WI38 (cell line): ENCODE measurements at regions not wholly inside any gene's neighbourhood (a gene's known extent, or its start where the extent isn't known, plus 50 kb on each side); places are given as distances from the start of the nearest gene placed in this dataset.

Source experiments
- H3K4me3 ChIP-seq: 2 replicates; pipeline ENCODE4 v1.5.1; 2011; ENCODE audit warnings: low read depth, mild to moderate bottlenecking, control low read depth, low read length
- TF ChIP-seq, protein P1 (sequence below): IDR thresholded peaks from 2 replicates; pipeline ENCODE4 v1.5.1; 2012; ENCODE audit warnings: low read depth, mild to moderate bottlenecking, control low read depth, low read length

DNA sequence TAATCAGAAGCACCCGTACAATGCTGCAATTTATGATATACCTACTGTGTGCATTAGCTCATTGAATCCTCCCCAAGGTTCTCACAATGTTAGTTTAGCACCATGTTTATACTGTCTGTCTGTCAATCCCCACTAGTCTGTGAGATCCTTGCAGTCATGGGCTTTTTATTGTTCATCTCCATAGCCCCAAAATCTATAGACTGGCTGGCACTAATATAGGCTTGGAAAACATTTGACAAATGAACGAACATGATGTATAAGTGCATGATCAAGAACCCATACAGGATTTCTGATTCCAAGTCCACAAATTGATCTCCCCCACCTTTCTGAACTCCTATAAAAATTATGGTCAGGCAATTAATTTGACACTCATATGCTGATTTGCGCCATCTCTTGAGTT lies 290.0 kb downstream of the OMA1 start:
- TF ChIP-seq, protein P1, sequence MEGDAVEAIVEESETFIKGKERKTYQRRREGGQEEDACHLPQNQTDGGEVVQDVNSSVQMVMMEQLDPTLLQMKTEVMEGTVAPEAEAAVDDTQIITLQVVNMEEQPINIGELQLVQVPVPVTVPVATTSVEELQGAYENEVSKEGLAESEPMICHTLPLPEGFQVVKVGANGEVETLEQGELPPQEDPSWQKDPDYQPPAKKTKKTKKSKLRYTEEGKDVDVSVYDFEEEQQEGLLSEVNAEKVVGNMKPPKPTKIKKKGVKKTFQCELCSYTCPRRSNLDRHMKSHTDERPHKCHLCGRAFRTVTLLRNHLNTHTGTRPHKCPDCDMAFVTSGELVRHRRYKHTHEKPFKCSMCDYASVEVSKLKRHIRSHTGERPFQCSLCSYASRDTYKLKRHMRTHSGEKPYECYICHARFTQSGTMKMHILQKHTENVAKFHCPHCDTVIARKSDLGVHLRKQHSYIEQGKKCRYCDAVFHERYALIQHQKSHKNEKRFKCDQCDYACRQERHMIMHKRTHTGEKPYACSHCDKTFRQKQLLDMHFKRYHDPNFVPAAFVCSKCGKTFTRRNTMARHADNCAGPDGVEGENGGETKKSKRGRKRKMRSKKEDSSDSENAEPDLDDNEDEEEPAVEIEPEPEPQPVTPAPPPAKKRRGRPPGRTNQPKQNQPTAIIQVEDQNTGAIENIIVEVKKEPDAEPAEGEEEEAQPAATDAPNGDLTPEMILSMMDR, result no peak

DNA sequence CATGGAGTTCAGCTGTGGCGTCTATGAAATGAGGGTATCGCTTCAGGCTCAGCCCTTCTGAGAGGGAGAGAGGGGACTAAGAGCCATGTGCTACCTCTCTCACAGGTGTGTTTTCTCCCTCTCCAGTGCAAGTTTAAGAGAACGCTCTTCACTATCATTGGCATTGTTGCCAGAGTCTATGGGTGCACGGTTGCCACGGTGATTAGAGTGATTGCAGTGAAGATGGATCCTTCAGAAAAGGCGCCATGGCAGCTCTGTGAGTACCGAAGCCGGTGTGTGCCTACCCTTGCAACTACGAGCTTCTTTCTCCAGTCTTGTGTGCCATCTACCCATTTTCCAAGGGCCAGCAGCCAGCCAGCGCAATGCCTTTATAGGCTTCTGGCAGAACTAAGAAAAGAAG lies 290.5 kb downstream of the OMA1 start:
- no peak overlapping the region for H3K4me3 ChIP-seq
- TF ChIP-seq, protein P1, result no peak

More for the DNA sequence above, 290.0 kb downstream of the OMA1 start:
- H3K4me3 ChIP-seq, result no peak overlapping the region

DNA sequence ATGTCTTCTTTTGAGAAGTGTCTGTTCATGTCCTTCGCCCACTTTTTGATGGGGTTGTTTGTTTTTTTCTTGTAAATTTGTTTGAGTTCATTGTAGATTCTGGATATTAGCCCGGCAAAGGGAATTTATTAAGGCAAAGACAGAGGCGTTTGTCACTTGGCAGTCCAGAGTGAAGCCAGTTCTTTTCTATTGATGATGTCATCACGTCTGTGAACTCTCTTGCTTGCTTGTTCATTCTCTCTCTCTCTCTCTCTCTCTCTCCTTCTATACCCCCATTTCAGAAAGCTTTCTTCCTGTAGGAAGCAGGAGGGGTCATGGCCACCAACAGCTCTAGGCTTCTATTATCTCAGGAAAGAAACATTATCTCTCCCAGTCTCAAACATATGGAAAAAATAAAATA lies 291.3 kb downstream of the OMA1 start:
- TF ChIP-seq, protein P1, result no peak
- no peak overlapping the region for H3K4me3 ChIP-seq

DNA sequence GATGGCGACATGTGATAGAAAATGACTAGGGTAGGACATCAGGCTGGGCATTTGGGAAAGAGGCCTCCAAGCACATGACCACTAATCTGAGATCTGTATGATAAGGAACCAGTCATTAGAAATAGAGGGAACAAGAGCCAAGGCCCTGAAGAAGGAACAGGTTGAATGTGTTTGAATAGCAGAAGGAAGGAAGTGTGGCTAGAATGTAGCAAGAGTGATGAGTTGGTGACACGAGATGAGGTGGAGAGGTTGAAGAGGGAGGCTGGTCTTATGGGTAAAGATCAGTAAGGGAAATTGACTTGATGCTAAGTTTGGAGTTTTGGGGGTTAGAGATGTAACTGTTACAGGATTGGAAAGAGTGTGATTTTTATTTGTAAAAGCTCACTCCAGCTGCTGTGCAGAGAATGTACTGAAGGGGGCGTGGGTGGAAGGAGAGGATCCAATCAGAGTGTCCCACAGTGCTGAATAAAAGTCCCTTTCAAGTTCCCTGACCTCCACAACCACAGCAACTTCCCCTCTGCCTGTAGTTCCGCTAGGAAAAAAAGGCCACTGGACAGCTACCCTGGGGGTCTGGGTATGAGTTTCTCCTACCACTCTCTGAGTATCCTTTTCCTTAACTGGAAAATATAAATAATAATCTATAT lies 295.0 kb downstream of the OMA1 start:
- H3K4me3 ChIP-seq, result no peak overlapping the region
- TF ChIP-seq, protein P1, result no peak

DNA sequence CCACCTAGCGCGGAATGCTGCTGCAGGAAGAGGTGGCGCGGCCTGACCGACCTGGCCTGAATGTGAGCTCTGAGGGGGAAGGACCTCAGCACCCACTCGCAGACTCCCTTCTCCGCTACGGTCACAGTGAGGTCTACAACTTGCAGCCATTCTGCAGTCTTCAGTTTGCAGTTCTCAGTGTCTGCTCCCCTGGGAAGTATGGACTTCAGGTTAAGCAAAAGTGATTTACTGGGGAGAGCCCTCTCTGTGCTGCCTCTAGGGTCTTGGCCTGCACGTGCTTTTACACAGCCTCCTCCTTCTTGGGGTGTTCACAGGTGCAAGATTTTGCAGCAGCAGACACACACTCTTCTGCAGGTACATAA lies 296.0 kb downstream of the OMA1 start:
- TF ChIP-seq, protein P1, result no peak
- H3K4me3 ChIP-seq, result no peak overlapping the region

DNA sequence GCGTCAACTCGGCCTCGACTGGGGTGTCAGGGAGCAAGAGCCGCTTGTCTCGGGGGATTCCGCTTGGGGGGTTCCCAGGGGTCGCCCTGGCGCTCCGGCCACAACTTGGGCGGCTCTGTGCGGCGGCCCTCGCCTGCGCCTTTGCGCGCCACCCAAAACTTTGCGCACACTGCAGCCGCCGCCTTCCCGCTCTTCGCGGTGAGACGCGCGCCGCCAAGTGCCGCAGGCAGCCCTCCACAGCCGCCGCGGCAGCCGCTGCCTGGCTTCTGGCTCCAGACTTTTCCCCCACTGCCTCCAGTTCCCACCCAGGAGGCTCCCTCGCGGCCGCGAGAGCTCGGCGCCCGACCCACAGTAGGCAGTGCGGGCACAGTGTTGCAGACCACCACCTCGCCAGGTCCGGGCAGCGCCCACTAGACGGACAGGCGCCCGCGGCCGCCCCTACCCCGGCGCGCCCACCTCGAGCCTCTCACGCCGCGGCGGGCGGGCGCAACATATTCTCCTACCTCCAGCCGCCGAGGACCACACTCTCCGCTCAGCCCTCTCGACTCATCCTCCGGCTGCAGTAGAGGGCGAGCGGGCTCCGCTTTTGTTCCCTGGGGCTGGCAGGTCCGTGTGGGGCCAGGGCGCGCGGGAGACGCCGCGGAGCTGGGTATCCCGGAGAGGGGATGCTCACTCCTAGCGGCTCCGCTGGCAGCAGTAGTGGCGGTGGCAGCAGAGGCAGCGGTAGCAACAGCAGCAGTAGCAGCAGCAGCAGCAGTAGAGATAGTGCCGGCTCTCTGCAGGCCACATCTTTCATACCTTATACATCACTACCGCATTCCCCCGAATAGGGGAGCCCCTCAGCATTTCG lies 296.6 kb downstream of the OMA1 start:
- H3K4me3 ChIP-seq, result peak overlapping the region; percentile 36
- TF ChIP-seq, protein P1, result no peak

DNA sequence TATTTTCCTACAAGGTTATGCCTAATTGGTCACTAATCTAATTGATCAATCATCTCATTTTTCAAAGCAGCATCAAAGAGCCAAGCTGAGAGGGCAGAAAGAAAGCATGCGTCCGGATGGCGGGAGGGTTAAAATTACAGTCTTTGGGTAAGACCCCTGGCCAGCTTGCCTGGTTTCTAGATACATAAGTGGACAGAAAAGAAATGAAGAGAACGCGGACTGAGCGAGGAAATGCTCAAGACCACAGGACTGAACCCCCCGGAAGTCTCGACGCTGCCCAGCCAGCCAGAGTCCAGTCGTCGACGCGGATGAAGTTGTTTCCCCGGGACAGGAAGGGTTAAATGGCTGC lies 297.2 kb downstream of the OMA1 start:
- TF ChIP-seq, protein P1, result no peak
- no peak overlapping the region for H3K4me3 ChIP-seq
